H1 (cell line): ENCODE measurements at regions not wholly inside any gene's neighbourhood (a gene's known extent, or its start where the extent isn't known, plus 50 kb on each side); places are given as distances from the start of the nearest gene placed in this dataset.

Experiments used
- CREB1 ChIP-seq: IDR thresholded peaks from 2 replicates; pipeline ENCODE4 v1.6.1; 2012; ENCODE audit warnings: inconsistent platforms
- CTBP2 ChIP-seq: IDR thresholded peaks from 2 replicates; pipeline ENCODE4 v1.7.0; 2011; ENCODE audit warnings: borderline replicate concordance, mild to moderate bottlenecking, moderate library complexity, mixed read lengths, low read length; ENCODE audit not compliant: insufficient read depth, insufficient read length
- CTCF ChIP-seq, 3 experiments: IDR thresholded peaks; 1 replicate in 2 of 3; 2 replicates in 1 of 3; pipeline versions ENCODE4 v1.5.1 to v1.6.1; 2011; ENCODE audit warnings: low read length in 3 of 3, mild to moderate bottlenecking in 3 of 3, inconsistent platforms in 2 of 3, low read depth in 1 of 3, moderate library complexity in 1 of 3; ENCODE audit not compliant: insufficient read depth in 1 of 3; ENCODE audit errors: control extremely low read depth in 1 of 3
- GTF2F1 ChIP-seq: IDR thresholded peaks from 2 replicates; pipeline ENCODE4 v1.6.1; 2012; ENCODE audit warnings: low read depth, low read length, improper control_type of control experiment, borderline replicate concordance
- JUND ChIP-seq: IDR thresholded peaks from 2 replicates; pipeline ENCODE4 v1.6.1; 2011; ENCODE audit warnings: mild to moderate bottlenecking, improper control_type of control experiment, low read length
- KDM5A ChIP-seq: fragments of 200-600 bp; IDR thresholded peaks from 2 replicates; pipeline ENCODE4 v1.7.1; 2012; ENCODE audit warnings: mild to moderate bottlenecking, low read length, inconsistent platforms, mixed read lengths
- PHF8 ChIP-seq: fragments of 200-600 bp; sonication (generic); conservative IDR thresholded peaks from 2 replicates; pipeline ENCODE4 v1.7.1; 2012; ENCODE audit warnings: low read depth, mild to moderate bottlenecking, inconsistent platforms, low read length, moderate library complexity
- POLR2A ChIP-seq, 2 experiments: IDR thresholded peaks; 1 replicate in 1 of 2; 2 replicates in 1 of 2; pipeline ENCODE4 v1.6.1; 2011; ENCODE audit warnings: low read depth in 2 of 2, low read length in 2 of 2, mild to moderate bottlenecking in 2 of 2; ENCODE audit errors: control extremely low read depth in 1 of 2
- RAD21 ChIP-seq, 2 experiments: IDR thresholded peaks in 1 of 2; conservative IDR thresholded peaks in 1 of 2; 2 replicates each; pipeline ENCODE4 v1.6.1; 2011; ENCODE audit warnings: low read depth in 2 of 2, low read length in 2 of 2, improper control_type of control experiment in 1 of 2, inconsistent platforms in 1 of 2, mild to moderate bottlenecking in 1 of 2, moderate library complexity in 1 of 2
- RBBP5 ChIP-seq: IDR thresholded peaks from 2 replicates; pipeline ENCODE4 v1.7.1; 2012; ENCODE audit warnings: low read depth, mild to moderate bottlenecking, inconsistent platforms, low read length, moderate library complexity, borderline replicate concordance
- SRF ChIP-seq: IDR thresholded peaks from 2 replicates; pipeline ENCODE4 v1.6.1; 2011; ENCODE audit warnings: mild to moderate bottlenecking, low read depth, low read length, moderate library complexity
- TAF1 ChIP-seq: IDR thresholded peaks from 2 replicates; pipeline ENCODE4 v1.6.1; 2011; ENCODE audit warnings: mild to moderate bottlenecking, low read depth, low read length
- YY1 ChIP-seq: IDR thresholded peaks from 2 replicates; pipeline ENCODE4 v1.6.1; 2011; ENCODE audit warnings: low read depth, mild to moderate bottlenecking, low read length

DNA sequence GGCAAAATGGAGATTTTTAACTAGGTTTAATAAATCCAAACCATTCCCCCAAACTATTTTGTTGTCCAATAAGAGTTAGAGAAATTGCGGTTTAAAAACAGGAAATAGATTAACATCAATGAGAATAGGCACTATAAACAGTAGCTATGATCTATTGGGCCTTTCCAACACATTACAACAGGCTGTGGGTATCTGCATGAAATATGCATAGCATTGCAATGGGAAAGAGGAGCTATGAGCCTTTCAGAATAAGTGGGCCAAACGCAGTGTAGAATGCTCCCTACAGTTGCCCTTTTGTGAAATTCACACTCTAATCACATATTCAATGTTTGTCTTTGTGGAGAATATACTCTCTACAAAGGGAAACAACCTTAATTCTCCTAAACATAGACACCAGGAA is 305.5 kb upstream of the PRMT6 start:
- TF ChIP-seq RAD21 (IDR thresholded peaks at IDR 0.05 in 1 of 2, conservative IDR thresholded peaks at IDR 0.05 in 1 of 2; ENCODE audit: low read depth in 2 of 2, low read length in 2 of 2) (no peak), SRF (no peak), YY1 (no peak), CTCF (IDR thresholded peaks at IDR 0.05; ENCODE audit: control extremely low read depth in 1 of 3, insufficient read depth in 1 of 3, low read depth in 1 of 3, low read length in 3 of 3) (no peak), KDM5A (no peak), GTF2F1 (no peak), JUND (no peak), CTBP2 (no peak), POLR2A (IDR thresholded peaks at IDR 0.05; ENCODE audit: control extremely low read depth in 1 of 2, low read depth in 2 of 2, low read length in 2 of 2) (no peak), RBBP5 (no peak), PHF8 (no peak), TAF1 (no peak), CREB1 (no peak)
